ENCODE measurements at regions not wholly inside any gene's neighbourhood (a gene's known extent, or its start where the extent isn't known, plus 50 kb on each side); places are given as distances from the start of the nearest gene placed in this dataset.

GRCh38 chr6:11363881-11364576 is 131.6 kb upstream of the NEDD9 start:
- H3K56ac ChIP-seq (ENCODE audit: extremely low read depth, insufficient read depth, low read length) = no peak overlapping the region
- H3K9ac ChIP-seq (ENCODE audit: low read depth, low read length) = no peak overlapping the region
- H3K9me1 ChIP-seq (ENCODE audit: insufficient read depth, low read length) = no peaks in the 10 kb centered on the region; the same call in 1 of the 2 replicates
- no peaks in the 10 kb centered on the region for H4K20me1 ChIP-seq (ENCODE audit: insufficient read depth, low read length)
- no peaks in the 10 kb centered on the region for H3K79me1 ChIP-seq (ENCODE audit: low read depth in 1 of 2, low read length in 2 of 2)
- intact Hi-C loops (cut with micrococcal nuclease) (no loop called here), in situ Hi-C loops (cut with MboI; ENCODE audit: low sequenced_read_pairs) (no loop called here), dilution Hi-C loops (cut with HindIII; ENCODE audit: low sequenced_read_pairs, unreplicated experiment) (no loop called here)
- no TSS peak for BruUV-seq (replicated peaks)
- H2BK5ac ChIP-seq (ENCODE audit: low read depth, low read length, poor library complexity, severe bottlenecking) = no peak overlapping the region
- H4K5ac ChIP-seq (ENCODE audit: low read depth, low read length) = no peak overlapping the region
- no peak overlapping the region for H3K4me2 ChIP-seq (ENCODE audit: low read depth, low read length)
- 0 out of 2 replicates have a peak, but pooled peaks cover under 1% of the 10 kb centered on the region for H3K4me1 ChIP-seq (ENCODE audit: control insufficient read depth, insufficient read depth, low read length)
- H2BK20ac ChIP-seq (ENCODE audit: low read depth, low read length) = no peak overlapping the region
- DNase-seq (no peak), ATAC-seq (ENCODE audit: low read depth) (no peak)
- TF ChIP-seq CTCF (conservative IDR thresholded peaks at IDR 0.05; ENCODE audit: low read depth, low read length) (no peak), NFE2L2 (IDR thresholded peaks at IDR 0.05; ENCODE audit: low read depth, low read length) (no peak), ELK1 (IDR thresholded peaks at IDR 0.05; ENCODE audit: borderline replicate concordance, low read depth, low read length) (no peak), RCOR1 (IDR thresholded peaks at IDR 0.05; ENCODE audit: insufficient replicate concordance, low read length) (no peak), USF2 (IDR thresholded peaks at IDR 0.05; ENCODE audit: low read depth, low read length) (no peak), SMC3 (IDR thresholded peaks at IDR 0.05; ENCODE audit: low read depth, low read length) (no peak)
- no peak overlapping the region for H3K4me3 ChIP-seq (ENCODE audit: insufficient read depth, low read depth, low read length)
- no peaks in the 10 kb centered on the region for H3K27me3 ChIP-seq (ENCODE audit: control insufficient read depth, insufficient read depth, low read length)
- no peaks in the 10 kb centered on the region for H3K9me3 ChIP-seq (ENCODE audit: control insufficient read depth, insufficient read depth, low read length)
- H3K18ac ChIP-seq (ENCODE audit: low read depth, low read length) = no peak overlapping the region
- H3K14ac ChIP-seq (replicated peaks; ENCODE audit: low read depth, low read length) = no peak overlapping the region
- H3K4ac ChIP-seq (ENCODE audit: low read depth, low read length) = no peak overlapping the region
- ChIA-PET CTCF (no interaction called here), POLR2A (ENCODE audit: unreplicated experiment) (no interaction called here)
- no peak overlapping the region for H3K23ac ChIP-seq (ENCODE audit: low read depth, low read length)
- WGBS, 2 experiments (ENCODE audit: extremely low coverage in 2 of 2, insufficient read length in 1 of 2) = no CpG with 5 or more reads among the region's 2 CpGs
- no peaks in the 10 kb centered on the region for H3K36me3 ChIP-seq (ENCODE audit: control insufficient read depth, insufficient read depth, low read length)
- no peak overlapping the region for H4K91ac ChIP-seq (ENCODE audit: insufficient read depth, low read depth, low read length)
- no peak overlapping the region for H2AFZ ChIP-seq (replicated peaks; ENCODE audit: low read length, poor library complexity)
- H2AK9ac ChIP-seq (replicated peaks; ENCODE audit: low read depth, low read length, poor library complexity) = no peak overlapping the region
- no peak overlapping the region for H2AK5ac ChIP-seq (ENCODE audit: low read depth, low read length)
- no peak overlapping the region for H4K8ac ChIP-seq (ENCODE audit: low read depth in 2 of 2, low read length in 2 of 2)
- H2BK120ac ChIP-seq (ENCODE audit: low read depth, low read length) = no peak overlapping the region
- no peak overlapping the region for H2BK15ac ChIP-seq (ENCODE audit: low read depth, low read length)
- H3K27ac ChIP-seq (ENCODE audit: insufficient read depth, low read length) = no peak overlapping the region
